Activated T-helper 2 cell treated with anti-CD3 and anti-CD28 coated beads, Interferon-gamma antibody, Interleukin-2, Interleukin-4, amounts not matched to agents 10 μg/mL and 5 μg/mL and 100 μg/mL, durations not matched to agents 14 hours and 24 hours and 36 hours (primary cell): ENCODE measurements at regions not wholly inside any gene's neighbourhood (a gene's known extent, or its start where the extent isn't known, plus 50 kb on each side); places are given as distances from the start of the nearest gene placed in this dataset.

Experiments used
- DNase-seq: peaks from one replicate; pipeline ENCODE4 v3.0.0; 2021; ENCODE audit warnings: low spot score
- H3K27ac Mint-ChIP-seq: one replicate; pipeline ENCODE4 v1.8.0; 2021; ENCODE audit warnings: mixed read lengths
- H3K27me3 Mint-ChIP-seq: one replicate; pipeline ENCODE4 v1.8.0; 2021; ENCODE audit warnings: low read depth, mixed read lengths
- H3K36me3 Mint-ChIP-seq: one replicate; pipeline ENCODE4 v1.8.0; 2021; ENCODE audit warnings: low read depth, mixed read lengths
- H3K4me1 Mint-ChIP-seq: one replicate; pipeline ENCODE4 v1.8.0; 2021; ENCODE audit warnings: low read depth, mixed read lengths
- H3K4me3 Mint-ChIP-seq: one replicate; pipeline ENCODE4 v1.8.0; 2021; ENCODE audit warnings: low read depth, mild to moderate bottlenecking, moderate library complexity, mixed read lengths
- H3K9me3 Mint-ChIP-seq: one replicate; pipeline ENCODE4 v1.8.0; 2021; ENCODE audit warnings: mixed read lengths
- intact Hi-C: fragments of 100-400 bp; cut with micrococcal nuclease; formaldehyde crosslinking; loops from one replicate; pipeline ENCODE4 v1.15.1; 2023

GRCh38 chr4:175146799-175147198 lies 228.6 kb downstream of the ADAM29 start:
- DNase-seq: no peak
- Mint-ChIP-seq H3K27ac (no peak overlapping the region), H3K36me3 (no peaks in the 10 kb centered on the region), H3K9me3 (peaks cover 40% of the 10 kb centered on the region), H3K27me3 (no peaks in the 10 kb centered on the region), H3K4me3 (no peak overlapping the region), H3K4me1 (no peaks in the 10 kb centered on the region)
- intact Hi-C loops: no loop called here

GRCh38 chr4:175147233-175147632 lies 229.1 kb downstream of the ADAM29 start:
- no peaks in the 10 kb centered on the region for H3K4me1 Mint-ChIP-seq
- H3K4me3 Mint-ChIP-seq: no peak overlapping the region

GRCh38 chr4:175166020-175166419 lies 247.9 kb downstream of the ADAM29 start:
- intact Hi-C loops: no loop called here
- H3K27ac Mint-ChIP-seq: no peak overlapping the region
- no peak for DNase-seq
- H3K27me3 Mint-ChIP-seq: no peaks in the 10 kb centered on the region
- H3K9me3 Mint-ChIP-seq: peaks cover 12% of the 10 kb centered on the region
- H3K4me3 Mint-ChIP-seq: no peak overlapping the region
- H3K4me1 Mint-ChIP-seq: no peaks in the 10 kb centered on the region
- H3K36me3 Mint-ChIP-seq: no peaks in the 10 kb centered on the region

More at GRCh38 chr4:175147233-175147632, 229.1 kb downstream of the ADAM29 start:
- Mint-ChIP-seq H3K9me3 (peaks cover 40% of the 10 kb centered on the region), H3K27me3 (no peaks in the 10 kb centered on the region), H3K36me3 (no peaks in the 10 kb centered on the region), H3K27ac (no peak overlapping the region)
- intact Hi-C loops: no loop called here
- no peak for DNase-seq

- Mint-ChIP-seq H3K27ac (no peak overlapping the region), H3K9me3 (peaks cover 18% of the 10 kb centered on the region), H3K4me3 (no peak overlapping the region), H3K36me3 (no peaks in the 10 kb centered on the region), H3K27me3 (no peaks in the 10 kb centered on the region), H3K4me1 (no peaks in the 10 kb centered on the region)
- intact Hi-C loops: no loop called here
- DNase-seq: no peak
Observed at GRCh38 chr4:175176710-175177109, 258.6 kb downstream of the ADAM29 start.

- H3K4me1 Mint-ChIP-seq: no peaks in the 10 kb centered on the region
- H3K36me3 Mint-ChIP-seq: no peaks in the 10 kb centered on the region
- no peaks in the 10 kb centered on the region for H3K27me3 Mint-ChIP-seq
- no peak overlapping the region for H3K4me3 Mint-ChIP-seq
- intact Hi-C loops: no loop called here
- peaks cover 3% of the 10 kb centered on the region for H3K9me3 Mint-ChIP-seq
- no peak overlapping the region for H3K27ac Mint-ChIP-seq
- DNase-seq: no peak
Observed at GRCh38 chr4:175190654-175191053, 272.5 kb downstream of the ADAM29 start.

- intact Hi-C loops: no loop called here
- no peaks in the 10 kb centered on the region for H3K4me1 Mint-ChIP-seq
- DNase-seq: no peak
- no peaks in the 10 kb centered on the region for H3K36me3 Mint-ChIP-seq
- H3K4me3 Mint-ChIP-seq: no peak overlapping the region
- no peaks in the 10 kb centered on the region for H3K27me3 Mint-ChIP-seq
- peaks cover 3% of the 10 kb centered on the region for H3K9me3 Mint-ChIP-seq
- H3K27ac Mint-ChIP-seq: no peak overlapping the region
Observed at GRCh38 chr4:175198056-175198455, 279.9 kb downstream of the ADAM29 start.

- no peak overlapping the region for H3K4me3 Mint-ChIP-seq
- H3K9me3 Mint-ChIP-seq: peaks cover 9% of the 10 kb centered on the region
- H3K4me1 Mint-ChIP-seq: no peaks in the 10 kb centered on the region
- H3K36me3 Mint-ChIP-seq: no peaks in the 10 kb centered on the region
- DNase-seq: no peak
- no peaks in the 10 kb centered on the region for H3K27me3 Mint-ChIP-seq
- intact Hi-C loops: no loop called here
- H3K27ac Mint-ChIP-seq: no peak overlapping the region
Observed at GRCh38 chr4:175215208-175215607, 297.1 kb downstream of the ADAM29 start.

- H3K4me3 Mint-ChIP-seq: no peak overlapping the region
- no peaks in the 10 kb centered on the region for H3K27me3 Mint-ChIP-seq
- H3K9me3 Mint-ChIP-seq: peaks cover 9% of the 10 kb centered on the region
- H3K36me3 Mint-ChIP-seq: no peaks in the 10 kb centered on the region
- intact Hi-C loops: no loop called here
- no peak for DNase-seq
- H3K27ac Mint-ChIP-seq: no peak overlapping the region
- no peaks in the 10 kb centered on the region for H3K4me1 Mint-ChIP-seq
Observed at GRCh38 chr4:175215657-175216056, 297.5 kb downstream of the ADAM29 start.

GRCh38 chr4:175229154-175229553 lies 311.0 kb downstream of the ADAM29 start:
- no peak for DNase-seq
- H3K27ac Mint-ChIP-seq: no peak overlapping the region
- intact Hi-C loops: no loop called here
- no peaks in the 10 kb centered on the region for H3K36me3 Mint-ChIP-seq
- no peak overlapping the region for H3K4me3 Mint-ChIP-seq
- H3K4me1 Mint-ChIP-seq: no peaks in the 10 kb centered on the region
- no peaks in the 10 kb centered on the region for H3K9me3 Mint-ChIP-seq
- H3K27me3 Mint-ChIP-seq: no peaks in the 10 kb centered on the region

GRCh38 chr4:175234162-175234561 lies 316.0 kb downstream of the ADAM29 start:
- no peak overlapping the region for H3K4me3 Mint-ChIP-seq

GRCh38 chr4:175238827-175239517 lies 320.8 kb downstream of the ADAM29 start:
- intact Hi-C loops: no loop called here
- H3K4me3 Mint-ChIP-seq: no peak overlapping the region
- no peaks in the 10 kb centered on the region for H3K27me3 Mint-ChIP-seq

More at GRCh38 chr4:175234162-175234561, 316.0 kb downstream of the ADAM29 start:
- Mint-ChIP-seq H3K4me1 (no peaks in the 10 kb centered on the region), H3K27ac (no peak overlapping the region), H3K36me3 (no peaks in the 10 kb centered on the region), H3K27me3 (no peaks in the 10 kb centered on the region), H3K9me3 (no peaks in the 10 kb centered on the region)
- intact Hi-C loops: no loop called here
- no peak for DNase-seq

GRCh38 chr4:175246941-175247340 lies 328.8 kb downstream of the ADAM29 start:
- intact Hi-C loops: no loop called here
- Mint-ChIP-seq H3K27ac (no peak overlapping the region), H3K4me3 (no peak overlapping the region), H3K4me1 (no peaks in the 10 kb centered on the region), H3K27me3 (no peaks in the 10 kb centered on the region), H3K36me3 (no peaks in the 10 kb centered on the region), H3K9me3 (peaks cover 7% of the 10 kb centered on the region)
- DNase-seq: no peak

More at GRCh38 chr4:175238827-175239517, 320.8 kb downstream of the ADAM29 start:
- no peak overlapping the region for H3K27ac Mint-ChIP-seq
- DNase-seq: no peak
- no peaks in the 10 kb centered on the region for H3K36me3 Mint-ChIP-seq
- no peaks in the 10 kb centered on the region for H3K4me1 Mint-ChIP-seq
- no peaks in the 10 kb centered on the region for H3K9me3 Mint-ChIP-seq

- H3K27me3 Mint-ChIP-seq: no peaks in the 10 kb centered on the region
- no peaks in the 10 kb centered on the region for H3K4me1 Mint-ChIP-seq
- no peak for DNase-seq
- no peak overlapping the region for H3K27ac Mint-ChIP-seq
- peaks cover 4% of the 10 kb centered on the region for H3K9me3 Mint-ChIP-seq
- H3K4me3 Mint-ChIP-seq: no peak overlapping the region
- intact Hi-C loops: no loop called here
- no peaks in the 10 kb centered on the region for H3K36me3 Mint-ChIP-seq
Observed at GRCh38 chr4:175252642-175253041, 334.5 kb downstream of the ADAM29 start.
